ENCODE measurements at regions not wholly inside any gene's neighbourhood (a gene's known extent, or its start where the extent isn't known, plus 50 kb on each side); places are given as distances from the start of the nearest gene placed in this dataset.

- TF ChIP-seq POLR2A (IDR thresholded peaks at IDR 0.05; ENCODE audit: low read length) = no peak
- TF ChIP-seq GATA1 (IDR thresholded peaks at IDR 0.05; ENCODE audit: low read depth, low read length) = no peak
Observed at GRCh38 chr12:58346032-58346632, 404.8 kb downstream of the ATP23 start.

All from erythroblast (primary cell).